Ovary (tissue), 7 donors: ENCODE measurements at regions not wholly inside any gene's neighbourhood (a gene's known extent, or its start where the extent isn't known, plus 50 kb on each side); places are given as distances from the start of the nearest gene placed in this dataset.

Source experiments
- DNase-seq, 5 donors: peaks; one replicate each; pipeline ENCODE4 v3.0.0-alpha.2; 2019 to 2020
- H3K27ac ChIP-seq, 2 donors: fragments of 200-600 bp; one replicate each; pipeline versions ENCODE4 v1.5.1 to v1.8.0; 2019 to 2022
- H3K27me3 ChIP-seq: fragments of 200-600 bp; one replicate; pipeline ENCODE4 v1.8.0; 2022
- H3K36me3 ChIP-seq: fragments of 200-600 bp; sonication (generic); one replicate; pipeline ENCODE4 v1.5.1; 2019
- H3K4me1 ChIP-seq: one replicate; pipeline ENCODE4 v1.8.1; 2013; ENCODE audit warnings: mild to moderate bottlenecking, moderate library complexity; ENCODE audit not compliant: insufficient read depth
- H3K4me3 ChIP-seq: fragments of 200-600 bp; sonication (generic); one replicate; pipeline ENCODE4 v1.5.1; 2017
- H3K9me3 ChIP-seq, 2 donors: fragments of 200-600 bp in 1 of 2; sonication (generic) in 1 of 2; one replicate each; pipeline versions ENCODE4 v1.5.1 to v1.8.1; 2013 to 2019; ENCODE audit warnings: mild to moderate bottlenecking in 1 of 2, moderate library complexity in 1 of 2
- CTCF ChIP-seq, 3 donors: fragments of 450-650 bp in 2 of 3; fragments of 200-600 bp in 1 of 3; IDR thresholded peaks; one replicate each; pipeline versions ENCODE4 v1.5.1 to v1.8.0; 2016 to 2022; ENCODE audit warnings: antibody characterized with exemption in 3 of 3, mild to moderate bottlenecking in 1 of 3
- EP300 ChIP-seq: sonication (generic); formaldehyde crosslinking; IDR thresholded peaks from one replicate; pipeline ENCODE4 v1.6.1; 2017; ENCODE audit warnings: antibody characterized with exemption
- POLR2A ChIP-seq: fragments of 450-650 bp; IDR thresholded peaks from one replicate; pipeline ENCODE4 v1.6.1; 2017; ENCODE audit warnings: antibody characterized with exemption, mild to moderate bottlenecking, moderate library complexity
- WGBS, 3 donors: extraction: QIAGEN DNeasy Blood & Tissue Kit in 1 of 3; methylation state at CpG; one replicate each; pipeline versions ENCODE4 v1.1.5 to v1.1.7; 2013 to 2017; 5-methylcytosine and 5-hydroxymethylcytosine counted together
- intact Hi-C, 4 donors: fragments of 100-400 bp; cut with DNase I; formaldehyde crosslinking; loops; one replicate each; pipeline versions ENCODE4 v1.11.0 to v1.15.1; 2022 to 2023
- donor health status: DM: no; HTN: no; CAD: no; lungs with moderate emphysema.
- donor health status: DM: no; HTN: no; CAD: no.
- donor health status: Bipolar disorder and iron deficiency.
- donor health status: DM: no; HTN: no; CAD: no.
- donor health status: DM: yes; HTN: yes; CAD: no.

GRCh38 chr13:42497798-42498197 is 76.2 kb upstream of the TNFSF11 start:
- peaks cover 0 to 4% of the 10 kb centered on the region in 2 donors for H3K9me3 ChIP-seq
- WGBS, 3 donors, result 48 to 53% (median 53%) methylated on average over 1 of the region's 1 CpG
- H3K27ac ChIP-seq, result no peak overlapping the region
- TF ChIP-seq POLR2A (no peak), EP300 (no peak), CTCF (IDR thresholded peaks at IDR 0.05) (no peak)
- H3K27me3 ChIP-seq, result no peaks in the 10 kb centered on the region
- intact Hi-C loops, result no loop called here
- H3K36me3 ChIP-seq, result no peaks in the 10 kb centered on the region
- no peak for DNase-seq
- no peaks in the 10 kb centered on the region for H3K4me1 ChIP-seq
- no peak overlapping the region for H3K4me3 ChIP-seq

GRCh38 chr13:42498521-42498920 is 75.4 kb upstream of the TNFSF11 start:
- H3K4me3 ChIP-seq, result no peak overlapping the region
- H3K36me3 ChIP-seq, result no peaks in the 10 kb centered on the region
- H3K27me3 ChIP-seq, result no peaks in the 10 kb centered on the region
- peaks cover 0 to 4% of the 10 kb centered on the region in 2 donors for H3K9me3 ChIP-seq
- 89 to 92% (median 90%) methylated on average over 3 of the region's 3 CpGs for WGBS, 3 donors
- no peak for TF ChIP-seq POLR2A
- no peak for TF ChIP-seq CTCF (IDR thresholded peaks at IDR 0.05)
- no peak for TF ChIP-seq EP300
- H3K27ac ChIP-seq, result no peak overlapping the region
- intact Hi-C loops, result no loop called here
- no peaks in the 10 kb centered on the region for H3K4me1 ChIP-seq
- DNase-seq, result no peak
